IPS-NIHi7 (cell line): ENCODE measurements at regions not wholly inside any gene's neighbourhood (a gene's known extent, or its start where the extent isn't known, plus 50 kb on each side); places are given as distances from the start of the nearest gene placed in this dataset.

Experiments
- DNase-seq: peaks from one replicate; pipeline ENCODE4 v3.0.0; 2012; ENCODE audit warnings: mixed read lengths; ENCODE audit errors: extremely low spot score

GRCh38 chr10:63708421-63708820 is 187.2 kb downstream of the REEP3 start:
- DNase-seq, result no peak

- no peak for DNase-seq
Observed at GRCh38 chr10:63710703-63711102, 189.5 kb downstream of the REEP3 start.

- no peak for DNase-seq
Observed at GRCh38 chr10:63711361-63711760, 190.2 kb downstream of the REEP3 start.

GRCh38 chr10:63711867-63712716 is 190.9 kb downstream of the REEP3 start:
- no peak for DNase-seq

GRCh38 chr10:63712717-63713115 is 191.5 kb downstream of the REEP3 start:
- no peak for DNase-seq

GRCh38 chr10:63713191-63714144 is 192.3 kb downstream of the REEP3 start:
- DNase-seq, result peak; percentile 80

GRCh38 chr10:63716016-63716580 is 194.9 kb downstream of the REEP3 start:
- no peak for DNase-seq

- no peak for DNase-seq
Observed at GRCh38 chr10:63717027-63717715, 196.0 kb downstream of the REEP3 start.

- no peak for DNase-seq
Observed at GRCh38 chr10:63718006-63718405, 196.8 kb downstream of the REEP3 start.

- DNase-seq, result no peak
Observed at GRCh38 chr10:63718421-63718820, 197.2 kb downstream of the REEP3 start.

GRCh38 chr10:63719226-63719856 is 198.1 kb downstream of the REEP3 start:
- DNase-seq, result no peak

- peak; percentile 63 for DNase-seq
Observed at GRCh38 chr10:63720072-63720537, 198.9 kb downstream of the REEP3 start.

GRCh38 chr10:63720676-63721075 is 199.5 kb downstream of the REEP3 start:
- DNase-seq, result no peak

GRCh38 chr10:63722537-63722936 is 201.3 kb downstream of the REEP3 start:
- DNase-seq, result no peak

- no peak for DNase-seq
Observed at GRCh38 chr10:63723320-63723719, 202.1 kb downstream of the REEP3 start.

- DNase-seq, result no peak
Observed at GRCh38 chr10:63723741-63724140, 202.5 kb downstream of the REEP3 start.

- DNase-seq, result no peak
Observed at GRCh38 chr10:63724922-63725321, 203.7 kb downstream of the REEP3 start.

GRCh38 chr10:63726867-63727266 is 205.7 kb downstream of the REEP3 start:
- DNase-seq, result no peak

GRCh38 chr10:63727636-63728035 is 206.4 kb downstream of the REEP3 start:
- no peak for DNase-seq

GRCh38 chr10:63735305-63735704 is 214.1 kb downstream of the REEP3 start:
- DNase-seq, result no peak

GRCh38 chr10:63738410-63738809 is 217.2 kb downstream of the REEP3 start:
- peak; percentile 37 for DNase-seq
